Omental fat pad (tissue), 3 donors: ENCODE measurements at regions not wholly inside any gene's neighbourhood (a gene's known extent, or its start where the extent isn't known, plus 50 kb on each side); places are given as distances from the start of the nearest gene placed in this dataset.

ENCODE experiments used
- ATAC-seq: fragments of 150-250 bp; one replicate; pipeline ENCODE4 v1.9.1; 2016; ENCODE audit warnings: mild to moderate bottlenecking, moderate library complexity; ENCODE audit not compliant: low FRiP score
- DNase-seq: peaks from one replicate; pipeline ENCODE4 v3.0.0-alpha.2; 2019; ENCODE audit warnings: low spot score
- TF ChIP-seq, protein P1 (sequence below), 3 donors: fragments of 450-650 bp; IDR thresholded peaks; one replicate each; pipeline ENCODE4 v1.5.1; 2016 to 2017; ENCODE audit warnings: antibody characterized with exemption in 3 of 3, mild to moderate bottlenecking in 3 of 3, moderate library complexity in 2 of 3

DNA sequence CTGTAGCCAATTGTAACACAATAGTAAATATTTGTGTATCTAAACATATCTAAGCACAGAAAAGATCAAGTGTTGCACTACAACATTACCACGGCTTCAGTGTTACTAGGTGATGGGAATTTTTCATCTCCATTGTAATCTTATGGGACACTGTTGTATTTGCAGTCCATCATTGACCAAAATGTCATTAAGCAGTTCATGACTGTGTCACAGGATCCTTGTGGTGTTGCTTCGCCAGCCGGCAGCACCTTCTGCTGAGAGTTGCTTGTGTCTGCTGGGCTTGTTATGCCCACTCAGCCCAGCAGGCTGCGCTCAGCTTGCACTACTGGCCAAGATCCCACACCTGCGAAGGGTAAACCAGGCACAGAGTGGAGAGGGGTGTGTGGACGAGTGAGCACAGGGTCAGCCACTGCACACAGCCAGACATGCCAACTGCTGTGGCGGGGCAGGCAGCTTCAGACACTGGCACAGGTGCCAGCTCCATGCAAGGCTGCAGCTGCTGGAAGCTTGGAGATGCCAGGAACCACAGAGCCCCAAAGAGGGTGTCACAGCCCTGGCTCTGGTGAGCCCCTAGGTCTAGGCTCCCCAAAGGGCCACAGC is 273.7 kb downstream of the CETN3 start:
- no peak for ATAC-seq
- DNase-seq = no peak
- TF ChIP-seq, protein P1, sequence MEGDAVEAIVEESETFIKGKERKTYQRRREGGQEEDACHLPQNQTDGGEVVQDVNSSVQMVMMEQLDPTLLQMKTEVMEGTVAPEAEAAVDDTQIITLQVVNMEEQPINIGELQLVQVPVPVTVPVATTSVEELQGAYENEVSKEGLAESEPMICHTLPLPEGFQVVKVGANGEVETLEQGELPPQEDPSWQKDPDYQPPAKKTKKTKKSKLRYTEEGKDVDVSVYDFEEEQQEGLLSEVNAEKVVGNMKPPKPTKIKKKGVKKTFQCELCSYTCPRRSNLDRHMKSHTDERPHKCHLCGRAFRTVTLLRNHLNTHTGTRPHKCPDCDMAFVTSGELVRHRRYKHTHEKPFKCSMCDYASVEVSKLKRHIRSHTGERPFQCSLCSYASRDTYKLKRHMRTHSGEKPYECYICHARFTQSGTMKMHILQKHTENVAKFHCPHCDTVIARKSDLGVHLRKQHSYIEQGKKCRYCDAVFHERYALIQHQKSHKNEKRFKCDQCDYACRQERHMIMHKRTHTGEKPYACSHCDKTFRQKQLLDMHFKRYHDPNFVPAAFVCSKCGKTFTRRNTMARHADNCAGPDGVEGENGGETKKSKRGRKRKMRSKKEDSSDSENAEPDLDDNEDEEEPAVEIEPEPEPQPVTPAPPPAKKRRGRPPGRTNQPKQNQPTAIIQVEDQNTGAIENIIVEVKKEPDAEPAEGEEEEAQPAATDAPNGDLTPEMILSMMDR (IDR thresholded peaks at IDR 0.05) = no peak

DNA sequence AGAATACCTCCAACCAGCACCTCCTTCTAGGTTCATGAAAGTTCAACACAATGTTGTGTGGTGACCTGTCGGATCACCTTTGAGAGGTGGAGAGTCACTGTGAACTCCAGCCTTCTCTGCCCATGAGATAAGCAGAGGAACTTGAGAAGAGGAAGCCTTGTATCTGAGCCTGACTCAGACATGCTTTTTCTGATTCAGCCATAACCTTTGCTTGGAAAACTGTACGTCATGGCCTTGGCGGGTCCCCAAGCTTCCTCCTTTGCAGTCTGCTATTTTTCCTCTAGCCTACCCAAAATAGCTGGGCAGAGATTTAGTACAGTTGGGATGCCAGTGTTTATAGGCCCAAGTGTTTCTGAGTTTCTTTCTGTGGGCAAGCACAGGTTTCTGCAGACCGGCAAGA is 274.7 kb downstream of the CETN3 start:
- peak; percentile 94 for ATAC-seq
- DNase-seq = peak; percentile 33
- TF ChIP-seq, protein P1 (IDR thresholded peaks at IDR 0.05) = no peak

- TF ChIP-seq, protein P1 (IDR thresholded peaks at IDR 0.05) = no peak
- DNase-seq (no peak), ATAC-seq (peak; percentile 31)
Observed at GRCh38 chr5:90134381-90134780, 275.2 kb downstream of the CETN3 start.

GRCh38 chr5:90133941-90134340 is 275.6 kb downstream of the CETN3 start:
- TF ChIP-seq, protein P1 (IDR thresholded peaks at IDR 0.05) = no peak
- no peak for ATAC-seq
- DNase-seq = no peak

DNA sequence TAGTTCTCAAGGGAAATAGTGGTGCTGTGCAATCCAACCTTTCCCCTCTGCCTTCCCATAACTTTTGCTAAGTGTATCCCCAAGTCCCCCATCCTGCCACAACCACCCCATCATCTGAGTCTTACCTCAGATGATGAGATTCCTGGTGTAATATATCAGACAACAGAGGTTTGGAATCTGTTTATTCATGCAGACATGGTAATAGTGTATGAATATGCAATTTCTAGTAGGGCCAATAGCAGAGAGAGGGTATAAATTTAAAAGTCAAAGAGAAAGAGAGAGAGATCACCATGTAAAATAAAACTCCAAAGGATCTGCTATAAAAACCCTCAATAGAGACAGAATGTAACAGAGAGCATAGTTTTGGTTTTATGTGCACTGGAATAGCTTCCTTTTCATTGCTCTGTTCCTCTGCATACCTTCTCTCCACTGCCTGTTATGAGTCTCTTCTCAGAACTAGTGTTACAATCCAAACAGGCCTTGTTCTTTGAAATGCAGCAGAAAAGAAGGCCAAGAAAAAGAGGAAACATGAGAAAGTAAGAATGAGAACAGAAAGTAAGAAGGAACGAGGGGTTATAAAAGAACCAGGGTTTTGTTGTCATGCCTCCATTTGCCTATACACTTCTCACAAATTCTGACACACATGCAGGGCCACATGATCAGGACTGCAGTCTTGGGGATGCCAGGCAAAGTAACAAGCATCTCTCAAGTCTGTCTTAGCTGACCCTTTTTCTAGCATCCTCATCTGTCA is 278.0 kb downstream of the CETN3 start:
- TF ChIP-seq, protein P1 (IDR thresholded peaks at IDR 0.05) = no peak
- DNase-seq = no peak
- ATAC-seq = no peak

DNA sequence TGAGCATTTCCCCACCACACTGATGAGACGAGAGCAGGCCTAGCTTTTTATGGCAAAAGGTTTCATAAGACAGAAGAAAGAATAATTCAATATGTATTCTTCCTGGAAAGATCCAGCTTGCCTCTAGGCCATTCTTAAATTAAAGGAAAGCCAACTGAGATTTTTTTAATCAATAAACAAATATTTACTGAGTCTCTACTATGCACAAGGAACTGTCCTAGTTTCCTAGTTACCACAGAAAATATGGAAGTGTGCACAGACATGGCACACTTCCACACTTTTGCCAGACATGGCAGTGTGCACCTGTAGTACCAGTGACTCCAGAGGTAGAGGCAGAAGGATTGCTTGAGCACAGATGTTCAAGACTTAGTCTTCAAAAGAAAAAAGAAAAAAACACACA is 281.0 kb downstream of the CETN3 start:
- TF ChIP-seq, protein P1 (IDR thresholded peaks at IDR 0.05) = no peak
- ATAC-seq (no peak), DNase-seq (no peak)

DNA sequence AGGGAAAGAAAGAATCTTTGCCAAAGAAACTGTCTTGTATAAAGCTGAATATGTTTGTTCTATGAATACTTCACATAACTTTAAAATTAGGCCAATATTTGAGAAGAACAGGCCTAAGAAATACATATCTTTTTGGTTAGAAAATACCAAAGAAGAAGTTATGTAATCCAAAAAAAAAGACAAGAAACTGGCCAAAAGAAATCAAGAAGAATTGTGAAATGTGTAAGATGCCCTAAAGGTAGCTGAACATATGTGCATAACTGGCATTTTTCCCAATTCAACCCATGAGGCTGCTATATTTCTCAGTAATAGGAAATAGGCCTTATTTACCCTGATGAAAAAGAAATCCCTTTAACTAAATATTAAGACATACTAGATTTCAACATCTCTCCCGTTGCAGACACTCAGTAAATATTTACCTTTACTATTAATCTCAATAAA is 290.0 kb downstream of the CETN3 start:
- TF ChIP-seq, protein P1 (IDR thresholded peaks at IDR 0.05) = no peak
- ATAC-seq = no peak
- DNase-seq = no peak
